Gastrocnemius medialis (tissue), 4 donors: ENCODE measurements at regions not wholly inside any gene's neighbourhood (a gene's known extent, or its start where the extent isn't known, plus 50 kb on each side); places are given as distances from the start of the nearest gene placed in this dataset.

Source experiments
- ATAC-seq, 2 donors: fragments of 150-250 bp; one replicate each; pipeline ENCODE4 v1.9.1; 2016
- DNase-seq, 2 donors: peaks; one replicate each; pipeline ENCODE4 v3.0.0-alpha.2; 2019
- H3K27ac ChIP-seq, 4 donors: fragments of 200-600 bp; sonication (generic); 1 replicate in 1 of 4; 2 replicates in 3 of 4; pipeline ENCODE4 v1.5.1; 2016 to 2018; ENCODE audit warnings: mild to moderate bottlenecking in 2 of 4, moderate library complexity in 1 of 4
- H3K27me3 ChIP-seq, 3 donors: fragments of 200-600 bp; sonication (generic) in 2 of 3; 1 replicate in 1 of 3; 2 replicates in 2 of 3; pipeline versions ENCODE4 v1.5.1 to v1.6.0; 2016 to 2019; ENCODE audit warnings: mild to moderate bottlenecking in 1 of 3, moderate library complexity in 1 of 3
- H3K36me3 ChIP-seq, 2 donors: fragments of 200-600 bp; sonication (generic) in 1 of 2; one replicate each; pipeline ENCODE4 v1.5.1; 2017 to 2018
- H3K4me1 ChIP-seq, 2 donors: fragments of 200-600 bp; sonication (generic) in 1 of 2; one replicate each; pipeline ENCODE4 v1.5.1; 2016 to 2017; ENCODE audit warnings: mild to moderate bottlenecking in 2 of 2
- H3K4me3 ChIP-seq, 4 donors: fragments of 200-600 bp; sonication (generic) in 3 of 4; 1 replicate in 1 of 4; 2 replicates in 3 of 4; pipeline ENCODE4 v1.5.1; 2016 to 2019; ENCODE audit warnings: mild to moderate bottlenecking in 2 of 4
- H3K9me3 ChIP-seq, 3 donors: fragments of 200-600 bp; sonication (generic) in 2 of 3; 1 replicate in 1 of 3; 2 replicates in 2 of 3; pipeline ENCODE4 v1.5.1; 2016 to 2019
- POLR2A ChIP-seq, 2 donors: fragments of 450-650 bp; IDR thresholded peaks; one replicate each; pipeline ENCODE4 v1.6.1; 2017; ENCODE audit warnings: antibody characterized with exemption in 2 of 2, mild to moderate bottlenecking in 2 of 2, moderate library complexity in 2 of 2
- in situ Hi-C, 4 donors: fragments of 200-750 bp; cut with MboI; loops; one replicate each; pipeline versions ENCODE4 v1.15.0 to v1.8.0; 2017; ENCODE audit warnings: low sequenced_read_pairs in 4 of 4
- intact Hi-C: fragments of 100-400 bp; cut with DNase I; formaldehyde crosslinking; loops from one replicate; pipeline ENCODE4 v1.15.1; 2023; ENCODE audit warnings: low total_unique reads
- TF ChIP-seq, protein P1 (sequence below), 5 experiments: fragments of 450-650 bp in 3 of 5; fragments of 200-600 bp in 2 of 5; sonication (generic) in 2 of 5; IDR thresholded peaks in 4 of 5; conservative IDR thresholded peaks in 1 of 5; 1 replicate in 4 of 5; 2 replicates in 1 of 5; pipeline ENCODE4 v1.5.1; 2016 to 2019; ENCODE audit warnings: antibody characterized with exemption in 5 of 5, mild to moderate bottlenecking in 3 of 5, moderate library complexity in 3 of 5

GRCh38 chr1:59085101-59085500 is 211.8 kb upstream of the FGGY start:
- Histone ChIP-seq H3K9me3 (no peaks in the 10 kb centered on the region), H3K27ac (peak overlapping the region in 1 of 4 donors; percentile 12), H3K4me3 (no peak overlapping the region), H3K36me3 (no peaks in the 10 kb centered on the region), H3K27me3 (no peaks in the 10 kb centered on the region), H3K4me1 (peaks cover 0 to 10% of the 10 kb centered on the region in 2 donors)
- intact Hi-C loops (no loop called here), in situ Hi-C loops (no loop called here)
- ATAC-seq (no peak), DNase-seq (no peak)
- TF ChIP-seq, protein P1, sequence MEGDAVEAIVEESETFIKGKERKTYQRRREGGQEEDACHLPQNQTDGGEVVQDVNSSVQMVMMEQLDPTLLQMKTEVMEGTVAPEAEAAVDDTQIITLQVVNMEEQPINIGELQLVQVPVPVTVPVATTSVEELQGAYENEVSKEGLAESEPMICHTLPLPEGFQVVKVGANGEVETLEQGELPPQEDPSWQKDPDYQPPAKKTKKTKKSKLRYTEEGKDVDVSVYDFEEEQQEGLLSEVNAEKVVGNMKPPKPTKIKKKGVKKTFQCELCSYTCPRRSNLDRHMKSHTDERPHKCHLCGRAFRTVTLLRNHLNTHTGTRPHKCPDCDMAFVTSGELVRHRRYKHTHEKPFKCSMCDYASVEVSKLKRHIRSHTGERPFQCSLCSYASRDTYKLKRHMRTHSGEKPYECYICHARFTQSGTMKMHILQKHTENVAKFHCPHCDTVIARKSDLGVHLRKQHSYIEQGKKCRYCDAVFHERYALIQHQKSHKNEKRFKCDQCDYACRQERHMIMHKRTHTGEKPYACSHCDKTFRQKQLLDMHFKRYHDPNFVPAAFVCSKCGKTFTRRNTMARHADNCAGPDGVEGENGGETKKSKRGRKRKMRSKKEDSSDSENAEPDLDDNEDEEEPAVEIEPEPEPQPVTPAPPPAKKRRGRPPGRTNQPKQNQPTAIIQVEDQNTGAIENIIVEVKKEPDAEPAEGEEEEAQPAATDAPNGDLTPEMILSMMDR (IDR thresholded peaks at IDR 0.05 in 4 of 5, conservative IDR thresholded peaks at IDR 0.05 in 1 of 5) = no peak
- no peak for TF ChIP-seq POLR2A (IDR thresholded peaks at IDR 0.05)

DNA sequence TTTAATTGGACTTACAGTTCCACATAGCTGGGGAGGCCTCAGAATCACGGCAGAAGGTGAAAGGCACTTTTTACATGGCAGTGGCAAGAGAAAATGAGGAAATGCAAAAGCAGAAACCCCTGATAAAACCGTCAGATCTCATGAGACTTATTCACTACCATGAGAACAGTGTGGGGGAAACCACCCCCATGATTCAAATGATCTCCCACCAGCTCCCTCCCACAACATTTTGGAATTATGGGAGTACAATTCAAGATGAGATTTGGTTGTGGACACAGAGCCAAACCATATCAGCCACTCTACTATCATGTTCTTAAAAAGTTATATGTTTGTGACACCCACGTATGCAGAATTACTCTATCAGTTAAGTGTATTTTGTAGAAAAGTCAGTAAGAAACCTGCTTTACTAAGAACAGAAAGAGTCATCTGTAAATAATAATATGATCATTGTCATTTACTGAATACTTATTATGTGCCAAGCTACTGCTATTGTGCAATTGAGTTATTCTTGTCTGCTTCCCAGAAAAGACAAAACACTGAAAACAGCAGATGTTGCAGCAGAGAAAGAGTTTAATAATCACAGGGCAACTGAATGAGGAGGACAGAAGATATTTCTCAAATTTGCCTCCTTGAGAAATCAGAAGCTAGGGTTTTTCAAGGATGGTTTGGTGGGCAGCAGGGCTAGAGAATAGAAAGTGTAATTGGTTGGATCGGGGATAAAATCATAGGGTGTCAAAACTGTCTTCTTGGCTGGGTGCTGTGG is 207.7 kb upstream of the FGGY start:
- in situ Hi-C loops = no loop called here
- Histone ChIP-seq H3K4me1 (no peaks in the 10 kb centered on the region), H3K27me3 (no peaks in the 10 kb centered on the region), H3K4me3 (no peak overlapping the region), H3K36me3 (no peaks in the 10 kb centered on the region), H3K9me3 (no peaks in the 10 kb centered on the region), H3K27ac (no peak overlapping the region)
- no peak for DNase-seq
- ATAC-seq = no peak
- TF ChIP-seq, protein P1 (IDR thresholded peaks at IDR 0.05 in 4 of 5, conservative IDR thresholded peaks at IDR 0.05 in 1 of 5) = no peak
- TF ChIP-seq POLR2A (IDR thresholded peaks at IDR 0.05) = no peak
- intact Hi-C loops = no loop called here

GRCh38 chr1:59089922-59090457 is 206.9 kb upstream of the FGGY start:
- DNase-seq (no peak), ATAC-seq (no peak)
- Histone ChIP-seq H3K9me3 (no peaks in the 10 kb centered on the region), H3K36me3 (no peaks in the 10 kb centered on the region), H3K4me1 (no peaks in the 10 kb centered on the region), H3K27me3 (no peaks in the 10 kb centered on the region), H3K27ac (no peak overlapping the region), H3K4me3 (no peak overlapping the region)
- in situ Hi-C loops = loop anchor here in 1 of 4 donors (10.0 kb wide), 1 partner anchor 65 kb away; no protein-coding TSS in a partner anchor
- TF ChIP-seq, protein P1 (IDR thresholded peaks at IDR 0.05 in 4 of 5, conservative IDR thresholded peaks at IDR 0.05 in 1 of 5) = no peak
- intact Hi-C loops = no loop called here

DNA sequence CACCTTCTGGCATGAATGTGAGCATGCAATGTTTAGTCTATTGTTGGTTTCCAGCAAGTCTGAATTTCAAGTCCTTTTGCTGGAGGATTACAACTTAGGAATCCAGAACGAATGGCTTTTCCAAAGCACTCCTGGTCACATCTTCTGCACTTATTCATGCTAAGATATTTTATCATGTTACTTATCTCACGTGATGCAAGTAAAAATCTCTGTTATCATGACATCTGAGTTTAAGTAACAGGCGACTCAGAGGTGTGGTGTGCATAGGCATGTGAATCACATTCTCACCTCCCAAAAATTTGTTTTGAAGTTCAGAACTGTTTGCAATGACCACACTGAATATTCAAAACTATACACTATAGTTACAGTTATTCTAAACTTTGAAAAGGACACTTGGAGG is 204.8 kb upstream of the FGGY start:
- H3K36me3 ChIP-seq = no peaks in the 10 kb centered on the region
- no peak for DNase-seq
- in situ Hi-C loops (loop anchor here in 1 of 4 donors (10.0 kb wide), 1 partner anchor 63 kb away; no protein-coding TSS in a partner anchor), intact Hi-C loops (no loop called here)
- no peaks in the 10 kb centered on the region for H3K9me3 ChIP-seq
- H3K27me3 ChIP-seq = no peaks in the 10 kb centered on the region
- H3K4me1 ChIP-seq = no peaks in the 10 kb centered on the region
- no peak for ATAC-seq
- no peak for TF ChIP-seq POLR2A (IDR thresholded peaks at IDR 0.05)
- TF ChIP-seq, protein P1 (IDR thresholded peaks at IDR 0.05 in 4 of 5, conservative IDR thresholded peaks at IDR 0.05 in 1 of 5) = no peak
- H3K4me3 ChIP-seq = no peak overlapping the region
- H3K27ac ChIP-seq = no peak overlapping the region
